Stimulated activated CD4-positive, alpha-beta T cell treated with anti-CD3 and anti-CD28 coated beads, Interleukin-1b, Interleukin-23, amount 100 ng/mL, for 24 hours (primary cell): ENCODE measurements at regions not wholly inside any gene's neighbourhood (a gene's known extent, or its start where the extent isn't known, plus 50 kb on each side); places are given as distances from the start of the nearest gene placed in this dataset.

Experiments used
- DNase-seq, 4 experiments: peaks; one replicate each; pipeline ENCODE4 v3.0.0-alpha.2; 2020; ENCODE audit warnings: low read depth in 4 of 4, low spot score in 1 of 4

- DNase-seq = no peak
Measured at GRCh38 chr3:103600844-103601243, 1166.0 kb downstream of the ZPLD1 start.

GRCh38 chr3:103601666-103602065, 1166.9 kb downstream of the ZPLD1 start:
- no peak for DNase-seq

- DNase-seq = no peak
Measured at GRCh38 chr3:103609472-103609871, 1174.7 kb downstream of the ZPLD1 start.

- no peak for DNase-seq
Measured at GRCh38 chr3:103613397-103614156, 1178.8 kb downstream of the ZPLD1 start.

GRCh38 chr3:103614719-103615118, 1179.9 kb downstream of the ZPLD1 start:
- DNase-seq = no peak

GRCh38 chr3:103617961-103618360, 1183.1 kb downstream of the ZPLD1 start:
- DNase-seq = no peak

- DNase-seq = no peak
Measured at GRCh38 chr3:103624271-103624670, 1189.5 kb downstream of the ZPLD1 start.

- no peak for DNase-seq
Measured at GRCh38 chr3:103629391-103629790, 1194.6 kb downstream of the ZPLD1 start.

GRCh38 chr3:103644450-103644849, 1209.6 kb downstream of the ZPLD1 start:
- DNase-seq = no peak

GRCh38 chr3:103653996-103654395, 1219.2 kb downstream of the ZPLD1 start:
- DNase-seq = no peak

GRCh38 chr3:103657756-103658155, 1222.9 kb downstream of the ZPLD1 start:
- DNase-seq = no peak

- no peak for DNase-seq
Measured at GRCh38 chr3:103660810-103661209, 1226.0 kb downstream of the ZPLD1 start.

GRCh38 chr3:103662591-103662990, 1227.8 kb downstream of the ZPLD1 start:
- no peak for DNase-seq

GRCh38 chr3:103672346-103672745, 1237.5 kb downstream of the ZPLD1 start:
- DNase-seq = no peak

GRCh38 chr3:103684904-103685303, 1250.1 kb downstream of the ZPLD1 start:
- no peak for DNase-seq

- DNase-seq = no peak
Measured at GRCh38 chr3:103685939-103686338, 1251.1 kb downstream of the ZPLD1 start.

- DNase-seq = no peak
Measured at GRCh38 chr3:103690536-103690935, 1255.7 kb downstream of the ZPLD1 start.

GRCh38 chr3:103693831-103694230, 1259.0 kb downstream of the ZPLD1 start:
- DNase-seq = no peak

GRCh38 chr3:103698646-103699045, 1263.8 kb downstream of the ZPLD1 start:
- no peak for DNase-seq

- DNase-seq = no peak
Measured at GRCh38 chr3:103699228-103699627, 1264.4 kb downstream of the ZPLD1 start.

GRCh38 chr3:103705641-103706040, 1270.8 kb downstream of the ZPLD1 start:
- no peak for DNase-seq

- no peak for DNase-seq
Measured at GRCh38 chr3:103706671-103707070, 1271.9 kb downstream of the ZPLD1 start.

- no peak for DNase-seq
Measured at GRCh38 chr3:103711670-103712069, 1276.9 kb downstream of the ZPLD1 start.
